WI38 (cell line): ENCODE measurements at regions not wholly inside any gene's neighbourhood (a gene's known extent, or its start where the extent isn't known, plus 50 kb on each side); places are given as distances from the start of the nearest gene placed in this dataset.

Source experiments
- H3K4me3 ChIP-seq: 2 replicates; pipeline ENCODE4 v1.5.1; 2011; ENCODE audit warnings: low read depth, mild to moderate bottlenecking, control low read depth, low read length
- TF ChIP-seq, protein P1 (sequence below): IDR thresholded peaks from 2 replicates; pipeline ENCODE4 v1.5.1; 2012; ENCODE audit warnings: low read depth, mild to moderate bottlenecking, control low read depth, low read length

GRCh38 chr7:45450571-45451204 lies 123.5 kb upstream of the ADCY1 start:
- TF ChIP-seq, protein P1, sequence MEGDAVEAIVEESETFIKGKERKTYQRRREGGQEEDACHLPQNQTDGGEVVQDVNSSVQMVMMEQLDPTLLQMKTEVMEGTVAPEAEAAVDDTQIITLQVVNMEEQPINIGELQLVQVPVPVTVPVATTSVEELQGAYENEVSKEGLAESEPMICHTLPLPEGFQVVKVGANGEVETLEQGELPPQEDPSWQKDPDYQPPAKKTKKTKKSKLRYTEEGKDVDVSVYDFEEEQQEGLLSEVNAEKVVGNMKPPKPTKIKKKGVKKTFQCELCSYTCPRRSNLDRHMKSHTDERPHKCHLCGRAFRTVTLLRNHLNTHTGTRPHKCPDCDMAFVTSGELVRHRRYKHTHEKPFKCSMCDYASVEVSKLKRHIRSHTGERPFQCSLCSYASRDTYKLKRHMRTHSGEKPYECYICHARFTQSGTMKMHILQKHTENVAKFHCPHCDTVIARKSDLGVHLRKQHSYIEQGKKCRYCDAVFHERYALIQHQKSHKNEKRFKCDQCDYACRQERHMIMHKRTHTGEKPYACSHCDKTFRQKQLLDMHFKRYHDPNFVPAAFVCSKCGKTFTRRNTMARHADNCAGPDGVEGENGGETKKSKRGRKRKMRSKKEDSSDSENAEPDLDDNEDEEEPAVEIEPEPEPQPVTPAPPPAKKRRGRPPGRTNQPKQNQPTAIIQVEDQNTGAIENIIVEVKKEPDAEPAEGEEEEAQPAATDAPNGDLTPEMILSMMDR, result no peak

GRCh38 chr7:45451342-45452035 lies 122.7 kb upstream of the ADCY1 start:
- TF ChIP-seq, protein P1, result no peak
- H3K4me3 ChIP-seq, result no peak overlapping the region

More at GRCh38 chr7:45450571-45451204, 123.5 kb upstream of the ADCY1 start:
- no peak overlapping the region for H3K4me3 ChIP-seq

GRCh38 chr7:45454771-45455170 lies 119.4 kb upstream of the ADCY1 start:
- TF ChIP-seq, protein P1, result no peak
- H3K4me3 ChIP-seq, result no peak overlapping the region

DNA sequence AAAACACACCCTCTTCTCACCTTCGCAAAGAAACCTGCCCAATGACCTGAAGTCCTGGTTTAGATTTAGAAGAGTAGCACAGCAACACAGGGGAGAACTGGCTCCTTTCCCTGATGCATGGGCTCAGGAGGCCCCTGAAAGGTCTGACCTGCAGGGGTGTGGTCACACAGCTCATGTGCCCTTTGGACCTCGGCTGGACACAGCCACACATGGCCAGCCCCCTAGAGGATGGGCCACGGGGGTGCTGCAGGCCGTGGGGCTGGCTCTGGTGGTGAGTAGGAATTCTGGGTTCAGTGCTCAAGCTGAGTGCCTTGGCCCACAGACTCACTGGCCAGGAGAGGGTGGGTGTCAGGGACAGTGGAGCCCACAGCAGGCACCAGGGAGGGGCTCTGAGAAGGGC lies 118.5 kb upstream of the ADCY1 start:
- TF ChIP-seq, protein P1, result no peak
- H3K4me3 ChIP-seq, result no peak overlapping the region

DNA sequence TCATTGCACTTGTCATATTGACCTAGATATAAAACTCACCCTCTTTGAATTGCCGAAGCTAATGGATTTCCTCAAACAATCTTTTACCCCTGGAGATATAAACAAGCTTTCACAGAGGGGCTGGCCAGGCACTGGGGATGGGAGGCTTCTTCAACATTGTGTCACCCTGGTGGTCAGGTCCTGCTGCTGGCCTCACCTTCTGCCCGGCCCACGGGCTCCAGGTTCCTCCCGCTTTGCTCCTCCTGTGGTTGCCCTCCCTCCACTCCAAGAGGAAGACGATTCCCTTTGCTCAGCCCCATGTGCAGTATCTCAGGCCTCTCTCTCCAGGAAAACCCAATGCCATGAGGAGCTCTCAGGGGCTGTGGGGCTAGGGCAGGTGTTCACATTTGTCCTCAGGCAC lies 118.1 kb upstream of the ADCY1 start:
- TF ChIP-seq, protein P1, result no peak
- H3K4me3 ChIP-seq, result no peak overlapping the region

DNA sequence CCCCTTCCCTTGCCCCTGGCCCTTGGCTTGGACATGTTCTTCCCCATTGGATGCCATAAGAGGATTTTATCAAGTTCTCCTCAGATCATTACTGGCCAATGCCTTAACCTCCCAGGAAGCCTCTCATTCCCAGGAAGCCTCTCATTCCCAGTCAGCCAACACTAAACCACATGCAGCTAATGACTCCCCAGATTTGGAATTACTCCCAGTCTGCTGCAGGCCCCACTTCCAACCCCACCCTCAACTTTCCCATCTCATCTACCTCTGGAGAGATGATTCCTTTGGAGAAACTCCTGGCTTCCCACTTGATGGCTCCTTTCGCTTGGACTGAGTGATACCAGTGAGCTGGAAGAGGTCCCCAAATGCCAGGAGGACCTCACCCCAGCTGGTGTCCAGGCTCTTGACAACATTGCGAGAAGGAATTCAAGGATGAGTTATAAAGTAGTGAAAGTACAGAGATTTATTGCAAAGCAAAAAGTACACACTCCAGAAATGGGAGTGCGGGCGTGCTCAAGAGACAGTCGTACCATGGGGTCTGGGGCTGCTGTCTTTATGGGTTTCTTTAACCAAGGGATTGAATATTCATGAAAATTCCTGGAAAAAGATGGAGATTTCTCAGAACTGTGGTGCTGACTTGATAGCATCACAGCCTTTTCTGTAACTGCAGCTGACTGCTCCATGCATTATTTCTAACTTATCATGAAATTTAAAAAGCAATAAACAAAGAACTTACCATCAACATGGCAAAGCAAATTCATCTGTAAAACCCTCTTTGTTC lies 117.2 kb upstream of the ADCY1 start:
- no peak overlapping the region for H3K4me3 ChIP-seq
- TF ChIP-seq, protein P1, result no peak

- TF ChIP-seq, protein P1, result no peak
Observed at GRCh38 chr7:45457591-45457990, 116.6 kb upstream of the ADCY1 start.

More at GRCh38 chr7:45457591-45457990, 116.6 kb upstream of the ADCY1 start:
- H3K4me3 ChIP-seq, result no peak overlapping the region
